GM21447 (cell line): ENCODE measurements at regions not wholly inside any gene's neighbourhood (a gene's known extent, or its start where the extent isn't known, plus 50 kb on each side); places are given as distances from the start of the nearest gene placed in this dataset.

Experiments
- ATAC-seq: cut with Tn5 transposase; IDR thresholded peaks from one replicate; pipeline ENCODE4 v1.9.1; 2021; ENCODE audit not compliant: unreplicated experiment

GRCh38 chr13:77425705-77426104 lies 98.8 kb upstream of the MYCBP2 start:
- no peak for ATAC-seq

GRCh38 chr13:77423296-77423695 lies 96.4 kb upstream of the MYCBP2 start:
- no peak for ATAC-seq

GRCh38 chr13:77422724-77423123 lies 95.8 kb upstream of the MYCBP2 start:
- no peak for ATAC-seq

- ATAC-seq = no peak
Measured at GRCh38 chr13:77417897-77418296, 91.0 kb upstream of the MYCBP2 start.

GRCh38 chr13:77416666-77417212 lies 89.8 kb upstream of the MYCBP2 start:
- ATAC-seq = no peak

- peak; percentile 88 for ATAC-seq
Measured at GRCh38 chr13:77415253-77416071, 88.6 kb upstream of the MYCBP2 start.

GRCh38 chr13:77412860-77413259 lies 86.0 kb upstream of the MYCBP2 start:
- ATAC-seq = no peak

GRCh38 chr13:77412116-77412635 lies 85.3 kb upstream of the MYCBP2 start:
- no peak for ATAC-seq

GRCh38 chr13:77409412-77409811 lies 82.5 kb upstream of the MYCBP2 start:
- ATAC-seq = no peak

- no peak for ATAC-seq
Measured at GRCh38 chr13:77406644-77407440, 79.9 kb upstream of the MYCBP2 start.

- no peak for ATAC-seq
Measured at GRCh38 chr13:77398825-77399620, 72.1 kb upstream of the MYCBP2 start.

- ATAC-seq = no peak
Measured at GRCh38 chr13:77397636-77398035, 70.7 kb upstream of the MYCBP2 start.

GRCh38 chr13:77391475-77391874 lies 64.6 kb upstream of the MYCBP2 start:
- no peak for ATAC-seq

GRCh38 chr13:77390391-77390790 lies 63.5 kb upstream of the MYCBP2 start:
- no peak for ATAC-seq

GRCh38 chr13:77389625-77390000 lies 62.7 kb upstream of the MYCBP2 start:
- no peak for ATAC-seq

- ATAC-seq = no peak
Measured at GRCh38 chr13:77388944-77389624, 62.2 kb upstream of the MYCBP2 start.

GRCh38 chr13:77387607-77388200 lies 60.8 kb upstream of the MYCBP2 start:
- ATAC-seq = no peak

- peak; percentile 52 for ATAC-seq
Measured at GRCh38 chr13:77386880-77387606, 60.1 kb upstream of the MYCBP2 start.

GRCh38 chr13:77386046-77386445 lies 59.2 kb upstream of the MYCBP2 start:
- ATAC-seq = no peak
